ENCODE measurements at regions not wholly inside any gene's neighbourhood (a gene's known extent, or its start where the extent isn't known, plus 50 kb on each side); places are given as distances from the start of the nearest gene placed in this dataset.

GRCh38 chr9:108185613-108186012, 670.2 kb downstream of the ACTL7B start:
- H2BK120ac ChIP-seq (ENCODE audit: low read depth, low read length) = no peak overlapping the region
- H2AK5ac ChIP-seq (ENCODE audit: low read depth, low read length) = no peak overlapping the region
- no peak overlapping the region for H3K9ac ChIP-seq (ENCODE audit: low read depth, low read length)
- H2AFZ ChIP-seq (replicated peaks; ENCODE audit: low read length, poor library complexity) = no peak overlapping the region
- H3K27ac ChIP-seq (ENCODE audit: insufficient read depth, low read length) = no peak overlapping the region
- H3K56ac ChIP-seq (ENCODE audit: extremely low read depth, insufficient read depth, low read length) = no peak overlapping the region
- no peak overlapping the region for H2BK5ac ChIP-seq (ENCODE audit: low read depth, low read length, poor library complexity, severe bottlenecking)
- CTCF ChIA-PET = no interaction called here
- peaks cover 2% of the 10 kb centered on the region for H3K4me1 ChIP-seq (ENCODE audit: control insufficient read depth, insufficient read depth, low read length)
- H2BK20ac ChIP-seq (ENCODE audit: low read depth, low read length) = no peak overlapping the region
- H3K18ac ChIP-seq (ENCODE audit: low read depth, low read length) = no peak overlapping the region
- 93% methylated on average over 3 of the region's 5 CpGs; no CpG with 5 or more reads in 1 of the 2 experiments for WGBS, 2 experiments (ENCODE audit: extremely low coverage in 2 of 2, insufficient read length in 1 of 2)
- no peak overlapping the region for H4K91ac ChIP-seq (ENCODE audit: insufficient read depth, low read depth, low read length)
- no peaks in the 10 kb centered on the region for H4K20me1 ChIP-seq (ENCODE audit: insufficient read depth, low read length)
- POLR2A ChIA-PET (ENCODE audit: unreplicated experiment) = no interaction called here
- in situ Hi-C loops (cut with MboI; ENCODE audit: low sequenced_read_pairs) (no loop called here), dilution Hi-C loops (cut with HindIII; ENCODE audit: low sequenced_read_pairs, unreplicated experiment) (no loop called here), intact Hi-C loops (cut with micrococcal nuclease) (loop anchor here (5.0 kb wide), 1 partner anchor 128 kb away; no protein-coding TSS in a partner anchor)
- TF ChIP-seq CHD1 (IDR thresholded peaks at IDR 0.05; ENCODE audit: low read depth, low read length) (no peak), NFE2L2 (IDR thresholded peaks at IDR 0.05; ENCODE audit: low read depth, low read length) (no peak), CEBPB (IDR thresholded peaks at IDR 0.05; ENCODE audit: low read depth, low read length) (no peak), ELK1 (IDR thresholded peaks at IDR 0.05; ENCODE audit: borderline replicate concordance, low read depth, low read length) (no peak), USF2 (IDR thresholded peaks at IDR 0.05; ENCODE audit: low read depth, low read length) (no peak), BHLHE40 (IDR thresholded peaks at IDR 0.05; ENCODE audit: low read depth, low read length) (no peak)
- no peak overlapping the region for H3K23ac ChIP-seq (ENCODE audit: low read depth, low read length)
- H3K36me3 ChIP-seq (ENCODE audit: control insufficient read depth, insufficient read depth, low read length) = no peaks in the 10 kb centered on the region
- 0 out of 2 replicates have a peak overlapping the region, but pooled peaks have one; percentile 23 for H3K14ac ChIP-seq (replicated peaks; ENCODE audit: low read depth, low read length)
- no TSS peak for BruUV-seq (replicated peaks)
- H2BK15ac ChIP-seq (ENCODE audit: low read depth, low read length) = no peak overlapping the region
- DNase-seq (no peak), ATAC-seq (ENCODE audit: low read depth) (no peak)
- no peak overlapping the region for H3K4ac ChIP-seq (ENCODE audit: low read depth, low read length)
- H3K9me3 ChIP-seq (ENCODE audit: control insufficient read depth, insufficient read depth, low read length) = no peaks in the 10 kb centered on the region; the same call in 1 of the 2 replicates
- H2AK9ac ChIP-seq (replicated peaks; ENCODE audit: low read depth, low read length, poor library complexity) = no peak overlapping the region
- H3K4me3 ChIP-seq (ENCODE audit: insufficient read depth, low read depth, low read length) = no peak overlapping the region
- H4K8ac ChIP-seq (ENCODE audit: low read depth in 2 of 2, low read length in 2 of 2) = no peak overlapping the region
- H4K5ac ChIP-seq (ENCODE audit: low read depth, low read length) = no peak overlapping the region
- H3K4me2 ChIP-seq (ENCODE audit: low read depth, low read length) = no peak overlapping the region
- no peaks in the 10 kb centered on the region for H3K79me1 ChIP-seq (ENCODE audit: low read depth in 1 of 2, low read length in 2 of 2)
- no peaks in the 10 kb centered on the region for H3K27me3 ChIP-seq (ENCODE audit: control insufficient read depth, insufficient read depth, low read length)
- peaks cover 11% of the 10 kb centered on the region for H3K9me1 ChIP-seq (ENCODE audit: insufficient read depth, low read length)
